HG02938 (cell line): ENCODE measurements at regions not wholly inside any gene's neighbourhood (a gene's known extent, or its start where the extent isn't known, plus 50 kb on each side); places are given as distances from the start of the nearest gene placed in this dataset.

Source experiments
- ATAC-seq: cut with Tn5 transposase; IDR thresholded peaks from one replicate; pipeline ENCODE4 v1.9.1; 2021; ENCODE audit warnings: mild to moderate bottlenecking, moderate library complexity; ENCODE audit not compliant: unreplicated experiment

DNA sequence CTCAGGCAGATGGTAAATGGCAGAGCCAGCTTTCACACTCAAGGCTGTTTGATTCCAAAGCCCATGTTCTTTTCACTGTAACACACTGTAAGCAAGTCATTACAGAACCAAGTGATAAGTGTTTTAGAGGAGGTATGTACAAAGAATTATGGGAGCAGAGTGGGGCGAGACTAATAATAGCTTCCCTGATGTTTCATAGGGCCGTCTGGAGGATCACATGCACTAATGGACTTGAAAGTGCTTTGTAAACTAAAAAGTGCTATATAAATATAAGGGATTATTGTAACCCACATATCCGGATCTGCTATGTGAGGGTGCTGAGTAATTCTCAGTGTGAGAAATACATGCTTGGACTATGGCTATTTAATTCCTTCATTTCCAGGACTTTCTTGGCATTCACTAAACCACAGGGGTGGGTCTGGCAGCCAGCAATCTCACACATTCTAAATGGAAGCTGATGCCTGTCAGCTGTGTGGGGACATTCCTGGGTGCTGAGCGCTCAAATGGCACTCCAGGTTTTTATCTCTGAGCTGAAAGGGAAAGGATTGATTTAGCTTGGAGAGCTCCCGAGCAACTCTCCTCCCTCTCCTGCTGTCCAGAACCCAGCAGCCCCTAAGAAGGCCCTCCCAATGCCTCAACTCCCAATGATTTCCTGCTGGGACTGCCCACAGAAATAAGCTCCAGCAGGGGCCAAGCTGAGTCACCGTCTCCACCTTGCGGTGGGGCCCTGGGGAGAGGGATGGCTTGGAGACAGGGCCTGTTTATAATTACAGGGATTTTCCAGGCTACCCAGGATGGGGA lies 222.8 kb downstream of the SOX11 start:
- no peak for ATAC-seq

- no peak for ATAC-seq
Observed at GRCh38 chr2:5915881-5916310, 223.7 kb downstream of the SOX11 start.

GRCh38 chr2:5921081-5921642 lies 229.0 kb downstream of the SOX11 start:
- ATAC-seq: no peak

- no peak for ATAC-seq
Observed at GRCh38 chr2:5923957-5924945, 232.1 kb downstream of the SOX11 start.

- no peak for ATAC-seq
Observed at GRCh38 chr2:5925604-5926003, 233.4 kb downstream of the SOX11 start.

- no peak for ATAC-seq
Observed at GRCh38 chr2:5926871-5927512, 234.8 kb downstream of the SOX11 start.

GRCh38 chr2:5932556-5933469 lies 240.6 kb downstream of the SOX11 start:
- no peak for ATAC-seq

- ATAC-seq: no peak
Observed at GRCh38 chr2:5933669-5934068, 241.5 kb downstream of the SOX11 start.

DNA sequence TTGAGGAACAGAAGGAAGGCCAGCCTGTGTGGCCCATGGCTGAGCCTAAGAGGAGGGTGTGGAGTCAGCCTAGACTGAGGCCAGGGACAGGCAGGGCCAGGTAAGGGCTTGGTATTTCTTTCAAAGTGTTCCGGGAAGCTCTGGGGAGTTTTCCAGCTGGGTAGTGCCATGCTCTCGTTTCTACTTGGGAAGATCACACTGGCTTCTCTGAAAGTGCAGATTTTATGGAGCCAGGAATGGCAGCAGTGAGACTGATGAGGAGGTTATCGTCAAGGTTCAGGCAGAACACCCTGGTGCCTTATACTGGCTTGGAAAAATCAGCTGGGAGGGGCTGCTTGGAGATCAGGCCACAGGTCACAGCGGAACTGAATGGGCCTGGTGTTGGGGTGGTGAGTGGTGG lies 245.1 kb downstream of the SOX11 start:
- no peak for ATAC-seq

GRCh38 chr2:5937851-5938565 lies 245.8 kb downstream of the SOX11 start:
- no peak for ATAC-seq

DNA sequence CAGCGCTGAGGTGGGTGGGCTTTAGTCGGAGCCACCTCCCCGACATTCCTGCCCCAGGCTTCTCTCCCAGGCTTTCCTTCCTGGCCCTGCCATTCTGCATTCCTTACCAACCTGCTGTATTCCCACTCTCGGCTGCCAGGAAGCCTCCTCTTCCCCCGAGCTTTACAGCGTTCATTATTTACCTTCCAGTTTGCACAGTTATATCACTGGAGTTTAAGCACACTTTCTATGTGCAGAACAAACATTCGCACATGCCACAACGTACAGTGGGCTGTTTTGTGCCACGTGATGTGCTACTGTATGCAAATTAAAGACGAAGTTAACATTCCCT lies 246.3 kb downstream of the SOX11 start:
- no peak for ATAC-seq

DNA sequence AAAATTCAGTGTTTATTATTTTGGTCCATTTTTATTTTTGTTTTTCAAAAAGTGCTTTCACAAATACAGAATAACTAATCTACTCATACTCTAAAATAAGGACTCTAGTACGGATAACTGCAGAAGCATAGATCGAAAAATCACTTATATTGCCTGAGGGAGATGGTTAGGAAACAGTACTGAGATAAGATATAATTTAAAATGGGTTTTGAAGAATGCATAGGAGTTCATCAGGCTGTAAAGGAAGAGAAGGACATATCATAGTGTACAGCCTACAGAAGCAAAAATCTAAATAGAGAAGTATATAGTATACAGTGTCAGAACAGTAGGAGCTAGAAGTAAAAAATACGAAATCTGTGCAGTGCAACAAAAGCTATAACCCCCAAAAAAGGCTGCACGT lies 247.4 kb downstream of the SOX11 start:
- no peak for ATAC-seq

DNA sequence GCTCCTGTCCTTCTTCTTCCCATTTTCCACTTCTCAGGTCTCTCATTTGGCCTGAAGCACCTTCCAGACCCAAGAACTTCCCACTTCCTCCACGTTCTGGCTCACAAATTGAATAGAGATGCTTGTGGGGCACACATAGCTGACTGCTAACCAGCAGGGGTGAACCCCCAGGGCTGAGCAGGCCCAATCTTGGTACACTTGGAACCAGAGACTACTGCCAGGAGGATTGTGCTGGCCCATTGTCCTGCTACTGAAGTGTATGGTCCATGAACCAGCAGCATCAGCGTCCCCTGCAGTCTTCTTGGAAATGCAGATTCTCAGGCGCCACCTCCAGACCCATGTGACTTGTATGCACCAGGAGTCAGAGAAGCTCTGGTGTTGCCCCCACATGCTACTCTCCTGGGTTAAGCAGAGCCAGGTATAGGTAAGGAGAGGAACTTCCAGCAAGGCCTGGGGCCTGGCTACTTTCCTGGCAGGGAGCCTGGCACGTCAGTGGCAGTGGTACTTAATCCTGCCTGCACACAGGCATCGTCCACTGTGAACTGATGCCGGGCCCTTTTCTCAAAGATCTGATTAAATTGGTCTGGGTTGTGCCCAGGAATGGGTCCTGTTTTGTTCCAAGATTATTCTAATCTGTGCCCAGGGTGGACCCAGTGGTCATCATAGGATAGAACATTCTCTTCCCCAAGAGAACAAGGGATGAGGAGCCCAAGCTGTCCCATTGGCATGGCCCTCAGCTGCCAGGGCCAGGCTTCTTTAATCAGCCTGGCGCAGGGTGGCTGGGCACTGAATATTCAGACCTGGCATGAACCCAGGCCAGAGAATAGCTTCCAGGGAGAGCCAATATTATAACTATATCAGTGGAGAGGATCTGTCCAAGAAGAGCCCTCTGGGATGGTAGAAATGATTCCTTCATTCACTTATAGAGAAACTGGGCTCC lies 248.7 kb downstream of the SOX11 start:
- no peak for ATAC-seq

GRCh38 chr2:5942204-5942603 lies 250.0 kb downstream of the SOX11 start:
- ATAC-seq: no peak

GRCh38 chr2:5945742-5946141 lies 253.6 kb downstream of the SOX11 start:
- no peak for ATAC-seq

DNA sequence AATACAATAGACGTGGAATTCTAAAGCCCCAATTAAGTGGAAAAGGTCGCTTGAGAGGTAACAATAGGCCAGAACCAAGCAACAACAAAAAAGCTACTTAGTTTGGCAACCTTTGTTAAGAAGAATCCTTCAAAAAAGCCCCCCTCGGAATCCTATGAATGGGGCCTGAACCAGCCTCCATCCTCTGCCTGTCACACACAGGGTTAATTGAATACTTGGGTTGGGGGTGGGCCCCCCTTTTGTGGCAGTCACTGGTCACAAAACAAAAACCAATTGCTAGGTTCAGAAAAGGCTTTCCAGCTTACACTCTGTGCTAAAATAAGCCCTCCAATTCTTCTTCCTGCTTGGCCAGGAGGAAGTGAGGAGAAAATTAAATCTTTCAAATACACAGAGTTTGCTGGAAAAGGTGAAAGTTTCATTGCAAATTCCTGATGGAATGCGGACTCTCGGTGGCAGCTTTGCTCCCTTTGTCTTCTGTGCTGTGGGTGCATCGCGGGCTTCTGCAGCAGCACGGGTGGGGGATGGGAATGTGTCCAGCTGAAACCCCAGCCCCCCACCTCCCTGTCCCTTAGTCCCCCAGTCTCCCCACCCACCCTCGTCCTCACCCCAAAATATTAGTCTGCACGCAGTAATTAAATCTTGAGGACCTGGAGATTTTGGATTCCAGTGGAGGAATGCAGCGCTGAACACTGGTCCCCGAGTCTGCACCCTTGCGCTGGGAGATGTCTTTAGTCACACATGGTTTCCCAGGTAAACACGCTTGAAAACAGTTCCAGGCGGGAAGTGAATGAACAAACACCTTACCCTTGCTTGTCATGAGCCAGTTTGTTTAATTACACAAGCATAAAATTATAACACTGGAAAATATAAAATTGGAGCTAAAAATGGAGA lies 254.3 kb downstream of the SOX11 start:
- ATAC-seq: no peak

DNA sequence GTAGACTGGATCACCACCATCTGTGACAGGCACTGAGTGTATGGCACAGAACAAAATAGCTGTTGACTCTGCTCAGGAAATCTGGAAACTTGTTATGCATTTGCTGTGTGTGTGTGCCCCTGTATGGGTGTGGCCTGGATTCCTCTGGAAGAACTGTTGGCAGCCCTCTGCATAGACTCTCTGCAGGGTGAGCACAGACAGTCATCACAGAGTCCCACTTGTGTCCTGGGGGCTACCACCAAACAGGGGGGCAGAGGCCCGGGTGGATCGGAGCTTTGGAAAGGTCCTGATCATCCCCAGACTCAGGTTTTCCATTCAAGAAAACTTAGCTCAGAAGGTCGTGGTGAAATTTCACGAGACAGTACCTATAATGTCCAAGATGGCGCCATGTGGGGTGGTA lies 258.6 kb downstream of the SOX11 start:
- ATAC-seq: no peak
